BJ (cell line): ENCODE measurements at regions not wholly inside any gene's neighbourhood (a gene's known extent, or its start where the extent isn't known, plus 50 kb on each side); places are given as distances from the start of the nearest gene placed in this dataset.

Experiments used
- CTCF ChIA-PET: fragments of 350-600 bp; formaldehyde crosslinking; extraction: SDS; loops from one replicate; lab custom pipeline; 2021; ENCODE audit warnings: antibody characterized with exemption, inconsistent platforms; lab: Yijun Ruan, JAX
- POLR2A ChIA-PET: fragments of 300-600 bp; sonication (Branson Sonifier 250); formaldehyde crosslinking; extraction: SDS; loops from one replicate; lab custom pipeline; 2021; ENCODE audit warnings: antibody characterized with exemption; lab: Charles Lee
- DNase-seq: peaks from one replicate; pipeline ENCODE4 v3.0.0-alpha.2; 2011; ENCODE audit warnings: low read depth
- H3K27me3 ChIP-seq: 2 replicates; pipeline ENCODE4 v1.6.0; 2011; ENCODE audit warnings: low read length; ENCODE audit not compliant: control insufficient read depth, insufficient read depth
- H3K36me3 ChIP-seq: 2 replicates; pipeline ENCODE4 v1.5.1; 2011; ENCODE audit warnings: low read length; ENCODE audit not compliant: control insufficient read depth, insufficient read depth
- H3K4me3 ChIP-seq: 2 replicates; pipeline ENCODE4 v1.5.1; 2011; ENCODE audit warnings: low read depth, mild to moderate bottlenecking, control low read depth, low read length
- TF ChIP-seq, protein P1 (sequence below): IDR thresholded peaks from 2 replicates; pipeline ENCODE4 v1.5.1; 2011; ENCODE audit warnings: low read depth, mild to moderate bottlenecking, control low read depth, inconsistent platforms, low read length, moderate library complexity; ENCODE audit not compliant: insufficient read depth

DNA sequence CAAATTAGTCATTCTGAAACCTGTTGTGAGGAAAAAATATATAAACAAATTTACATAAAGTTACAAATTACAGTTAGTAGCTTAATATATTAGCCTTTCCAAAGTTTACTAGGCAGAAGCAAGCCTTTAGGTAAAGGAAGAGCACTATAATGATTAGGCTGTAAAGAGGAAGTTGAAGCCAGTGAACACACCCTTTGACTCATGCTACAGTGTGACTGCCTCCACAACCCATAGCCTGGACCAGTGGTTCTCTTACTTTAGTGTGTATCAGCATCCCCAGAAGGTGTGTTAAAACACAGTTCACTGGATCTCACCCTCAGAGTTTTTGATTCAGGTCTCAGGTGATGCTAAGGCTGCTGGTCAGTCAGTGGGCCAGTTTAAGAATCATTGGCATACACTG, 91.4 kb upstream of the DEFB112 start:
- Histone ChIP-seq H3K36me3 (no peaks in the 10 kb centered on the region), H3K27me3 (no peaks in the 10 kb centered on the region), H3K4me3 (no peak overlapping the region)
- TF ChIP-seq, protein P1, sequence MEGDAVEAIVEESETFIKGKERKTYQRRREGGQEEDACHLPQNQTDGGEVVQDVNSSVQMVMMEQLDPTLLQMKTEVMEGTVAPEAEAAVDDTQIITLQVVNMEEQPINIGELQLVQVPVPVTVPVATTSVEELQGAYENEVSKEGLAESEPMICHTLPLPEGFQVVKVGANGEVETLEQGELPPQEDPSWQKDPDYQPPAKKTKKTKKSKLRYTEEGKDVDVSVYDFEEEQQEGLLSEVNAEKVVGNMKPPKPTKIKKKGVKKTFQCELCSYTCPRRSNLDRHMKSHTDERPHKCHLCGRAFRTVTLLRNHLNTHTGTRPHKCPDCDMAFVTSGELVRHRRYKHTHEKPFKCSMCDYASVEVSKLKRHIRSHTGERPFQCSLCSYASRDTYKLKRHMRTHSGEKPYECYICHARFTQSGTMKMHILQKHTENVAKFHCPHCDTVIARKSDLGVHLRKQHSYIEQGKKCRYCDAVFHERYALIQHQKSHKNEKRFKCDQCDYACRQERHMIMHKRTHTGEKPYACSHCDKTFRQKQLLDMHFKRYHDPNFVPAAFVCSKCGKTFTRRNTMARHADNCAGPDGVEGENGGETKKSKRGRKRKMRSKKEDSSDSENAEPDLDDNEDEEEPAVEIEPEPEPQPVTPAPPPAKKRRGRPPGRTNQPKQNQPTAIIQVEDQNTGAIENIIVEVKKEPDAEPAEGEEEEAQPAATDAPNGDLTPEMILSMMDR: no peak
- ChIA-PET POLR2A (no interaction called here), CTCF (no interaction called here)
- DNase-seq: no peak

DNA sequence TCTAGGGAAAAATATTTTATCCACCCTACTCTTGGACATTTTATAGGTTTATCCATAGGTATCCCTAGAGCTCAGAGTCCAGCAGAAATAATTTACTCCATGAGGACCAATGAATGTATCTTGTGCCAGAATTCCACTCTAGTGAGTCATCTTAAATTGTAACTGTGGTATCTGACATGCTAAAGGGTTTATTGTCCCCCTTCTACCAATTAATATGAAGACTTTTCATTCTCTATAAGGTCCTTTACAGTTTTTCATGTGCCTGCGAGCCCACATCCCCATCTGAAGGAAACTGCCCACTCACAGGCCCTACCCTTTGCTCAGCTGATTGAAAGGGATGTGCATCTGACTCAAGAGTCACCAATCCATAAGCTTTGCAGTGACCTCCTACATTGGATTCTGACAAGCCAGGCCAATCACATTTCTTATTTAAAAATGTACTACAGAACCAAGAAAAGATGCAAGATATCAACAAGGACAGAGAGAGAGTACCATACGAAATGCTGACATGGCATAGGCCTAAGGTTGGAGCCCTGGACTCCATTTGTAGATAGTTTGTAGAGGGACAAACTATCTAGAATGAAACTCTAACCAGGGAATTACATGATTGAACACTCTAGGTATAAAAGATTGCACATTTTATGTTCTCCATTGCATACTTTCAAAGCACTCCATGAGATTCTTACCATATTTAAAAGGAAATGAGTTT, 93.4 kb upstream of the DEFB112 start:
- H3K27me3 ChIP-seq: no peaks in the 10 kb centered on the region
- TF ChIP-seq, protein P1: no peak
- POLR2A ChIA-PET: no interaction called here
- H3K4me3 ChIP-seq: no peak overlapping the region
- CTCF ChIA-PET: no interaction called here
- DNase-seq: no peak
- no peaks in the 10 kb centered on the region for H3K36me3 ChIP-seq

DNA sequence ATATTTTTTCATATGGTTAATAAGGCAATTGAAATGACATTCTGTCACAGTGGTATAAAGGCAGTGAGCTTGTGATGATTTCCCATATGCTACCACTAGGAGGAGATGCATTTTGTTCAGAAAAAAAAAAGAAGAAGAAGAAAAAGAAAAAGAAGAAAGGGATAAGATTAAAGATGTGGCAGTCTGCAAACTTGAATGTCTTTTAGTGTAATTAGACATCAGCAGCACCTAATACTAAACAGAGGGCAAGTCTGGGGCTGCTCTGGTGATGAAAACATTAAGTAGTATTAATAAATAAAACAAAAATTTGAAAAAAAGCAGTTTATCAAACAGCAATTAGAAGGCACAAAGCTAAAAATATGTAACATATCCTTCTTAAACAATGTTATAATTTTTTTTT, 95.4 kb upstream of the DEFB112 start:
- Histone ChIP-seq H3K4me3 (no peak overlapping the region), H3K36me3 (no peaks in the 10 kb centered on the region), H3K27me3 (no peaks in the 10 kb centered on the region)
- DNase-seq: no peak
- TF ChIP-seq, protein P1: peak; percentile 47
- ChIA-PET CTCF (interaction anchor here (0.8 to 1.4 kb wide), 2 partner anchors 9 to 55 kb away, joined by 4 to 5 read pairs; no protein-coding TSS in a partner anchor), POLR2A (no interaction called here)

DNA sequence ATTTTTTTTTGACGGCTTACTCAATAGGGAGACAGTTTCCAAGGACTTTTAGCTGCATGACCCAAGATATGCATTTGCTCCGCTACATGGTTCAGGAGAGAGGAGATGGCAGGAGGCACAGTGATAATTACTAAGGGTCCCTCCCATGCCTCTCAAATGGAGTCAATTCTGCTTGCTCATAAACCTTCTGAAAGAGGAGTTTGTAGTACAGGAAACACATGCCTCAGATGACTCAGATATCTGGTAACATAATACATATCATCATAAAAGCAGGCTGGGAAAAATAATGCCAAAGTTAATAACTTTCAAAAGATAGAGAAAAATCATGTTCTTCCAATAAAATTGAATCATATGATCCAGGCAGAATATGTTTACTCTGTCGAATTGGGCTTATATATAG, 97.6 kb upstream of the DEFB112 start:
- TF ChIP-seq, protein P1: no peak
- H3K36me3 ChIP-seq: no peaks in the 10 kb centered on the region
- ChIA-PET POLR2A (no interaction called here), CTCF (interaction anchor here (1.5 kb wide), 1 partner anchor 19 kb away, joined by 3 read pairs; no protein-coding TSS in a partner anchor)
- peak; percentile 6 for DNase-seq
- H3K4me3 ChIP-seq: no peak overlapping the region
- no peaks in the 10 kb centered on the region for H3K27me3 ChIP-seq

DNA sequence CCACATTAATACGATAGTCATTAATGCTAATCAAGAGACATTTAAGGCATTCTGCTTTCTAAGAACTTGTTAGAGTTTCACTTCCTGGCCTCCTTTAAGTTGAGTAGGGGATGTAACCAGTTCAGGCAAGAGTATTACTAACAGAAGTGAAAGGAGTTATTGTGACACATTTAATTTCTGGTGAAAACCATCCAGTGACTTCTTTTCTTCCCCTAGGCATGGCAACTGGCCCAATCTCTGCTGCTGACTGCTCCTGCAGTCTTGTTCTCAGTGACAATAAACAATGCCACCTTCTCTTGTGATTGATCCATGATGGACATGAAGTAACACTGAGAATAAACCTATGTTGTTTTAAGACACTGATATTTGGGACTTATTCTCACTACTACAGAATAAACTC, 130.9 kb upstream of the DEFB112 start:
- Histone ChIP-seq H3K27me3 (no peaks in the 10 kb centered on the region), H3K4me3 (no peak overlapping the region), H3K36me3 (no peaks in the 10 kb centered on the region)
- ChIA-PET POLR2A (no interaction called here), CTCF (no interaction called here)
- TF ChIP-seq, protein P1: no peak
- DNase-seq: no peak
